Activated B cell treated with CpG ODN at 0.5 μM for 24 hours (primary cell): ENCODE measurements at regions not wholly inside any gene's neighbourhood (a gene's known extent, or its start where the extent isn't known, plus 50 kb on each side); places are given as distances from the start of the nearest gene placed in this dataset.

ENCODE experiments used
- ATAC-seq: fragments of 200-7000 bp; cut with Tn5 transposase; one replicate; pipeline ENCODE4 v1.10.0; 2021; ENCODE audit warnings: low read depth, mild to moderate bottlenecking, moderate library complexity
- CTCF ChIA-PET: fragments of 350-600 bp; sonication (Branson Sonifier 250); formaldehyde crosslinking; loops from one replicate; lab custom pipeline; 2021; ENCODE audit warnings: antibody characterized with exemption; lab: Charles Lee
- POLR2A ChIA-PET: fragments of 350-600 bp; sonication (Branson Sonifier 250); formaldehyde crosslinking; loops from one replicate; lab custom pipeline; 2021; ENCODE audit warnings: antibody characterized with exemption; lab: Charles Lee
- DNase-seq: peaks from one replicate; pipeline ENCODE4 v3.0.0; 2022
- H3K27ac Mint-ChIP-seq: one replicate; pipeline ENCODE4 v1.8.0; 2020; ENCODE audit warnings: mixed read lengths
- H3K27me3 Mint-ChIP-seq: one replicate; pipeline ENCODE4 v1.8.0; 2021; ENCODE audit warnings: mixed read lengths
- H3K36me3 Mint-ChIP-seq: one replicate; pipeline ENCODE4 v1.8.0; 2021; ENCODE audit warnings: low read depth, mixed read lengths
- H3K4me1 Mint-ChIP-seq: one replicate; pipeline ENCODE4 v1.8.0; 2021; ENCODE audit warnings: mixed read lengths
- H3K4me3 Mint-ChIP-seq: one replicate; pipeline ENCODE4 v1.8.0; 2020; ENCODE audit warnings: mild to moderate bottlenecking, mixed read lengths
- H3K9me3 Mint-ChIP-seq: one replicate; pipeline ENCODE4 v1.8.0; 2020; ENCODE audit warnings: mixed read lengths
- CTCF ChIP-seq: fragments of 200-600 bp; IDR thresholded peaks from one replicate; pipeline ENCODE4 v1.8.0; 2022; ENCODE audit warnings: antibody characterized with exemption, mild to moderate bottlenecking
- intact Hi-C: fragments of 100-400 bp; cut with micrococcal nuclease; formaldehyde crosslinking; loops from one replicate; pipeline ENCODE4 v1.15.1; 2024

GRCh38 chr4:18262832-18263231 lies 241.3 kb upstream of the LCORL start:
- DNase-seq = no peak
- Mint-ChIP-seq H3K36me3 (no peaks in the 10 kb centered on the region), H3K9me3 (peaks cover 5% of the 10 kb centered on the region), H3K4me1 (no peaks in the 10 kb centered on the region), H3K4me3 (no peak overlapping the region), H3K27me3 (no peaks in the 10 kb centered on the region), H3K27ac (no peak overlapping the region)
- intact Hi-C loops = no loop called here
- ChIA-PET CTCF (no interaction called here), POLR2A (no interaction called here)
- no peak for TF ChIP-seq CTCF
- ATAC-seq = no peak

- no peak for DNase-seq
- ChIA-PET CTCF (no interaction called here), POLR2A (no interaction called here)
- no peaks in the 10 kb centered on the region for H3K4me1 Mint-ChIP-seq
- ATAC-seq = no peak
- H3K27me3 Mint-ChIP-seq = no peaks in the 10 kb centered on the region
- H3K36me3 Mint-ChIP-seq = no peaks in the 10 kb centered on the region
- H3K27ac Mint-ChIP-seq = no peak overlapping the region
- TF ChIP-seq CTCF = no peak
- intact Hi-C loops = no loop called here
- H3K4me3 Mint-ChIP-seq = no peak overlapping the region
- peaks cover 4% of the 10 kb centered on the region for H3K9me3 Mint-ChIP-seq
Measured at GRCh38 chr4:18252052-18252451, 230.5 kb upstream of the LCORL start.

- CTCF ChIA-PET = no interaction called here
- no peak for TF ChIP-seq CTCF
- H3K4me3 Mint-ChIP-seq = no peak overlapping the region
- no peaks in the 10 kb centered on the region for H3K36me3 Mint-ChIP-seq
- no peaks in the 10 kb centered on the region for H3K27me3 Mint-ChIP-seq
- no peak overlapping the region for H3K27ac Mint-ChIP-seq
- intact Hi-C loops = no loop called here
- POLR2A ChIA-PET = no interaction called here
- no peak for DNase-seq
- H3K4me1 Mint-ChIP-seq = no peaks in the 10 kb centered on the region
- no peaks in the 10 kb centered on the region for H3K9me3 Mint-ChIP-seq
- no peak for ATAC-seq
Measured at GRCh38 chr4:18250564-18250963, 229.0 kb upstream of the LCORL start.

- Mint-ChIP-seq H3K9me3 (no peaks in the 10 kb centered on the region), H3K36me3 (no peaks in the 10 kb centered on the region), H3K4me1 (no peaks in the 10 kb centered on the region), H3K27me3 (no peaks in the 10 kb centered on the region), H3K27ac (no peak overlapping the region), H3K4me3 (no peak overlapping the region)
- POLR2A ChIA-PET = no interaction called here
- TF ChIP-seq CTCF = no peak
- ATAC-seq (no peak), DNase-seq (no peak)
- CTCF ChIA-PET = no interaction called here
- intact Hi-C loops = no loop called here
Measured at GRCh38 chr4:18248611-18249010, 227.1 kb upstream of the LCORL start.

- no peak overlapping the region for H3K27ac Mint-ChIP-seq
- ATAC-seq (no peak), DNase-seq (no peak)
- TF ChIP-seq CTCF = no peak
- no peaks in the 10 kb centered on the region for H3K4me1 Mint-ChIP-seq
- no peaks in the 10 kb centered on the region for H3K27me3 Mint-ChIP-seq
- CTCF ChIA-PET = no interaction called here
- H3K4me3 Mint-ChIP-seq = no peak overlapping the region
- no peaks in the 10 kb centered on the region for H3K36me3 Mint-ChIP-seq
- POLR2A ChIA-PET = no interaction called here
- intact Hi-C loops = no loop called here
- H3K9me3 Mint-ChIP-seq = no peaks in the 10 kb centered on the region
Measured at GRCh38 chr4:18247189-18247588, 225.6 kb upstream of the LCORL start.
